ENCODE measurements at regions not wholly inside any gene's neighbourhood (a gene's known extent, or its start where the extent isn't known, plus 50 kb on each side); places are given as distances from the start of the nearest gene placed in this dataset.

DNA sequence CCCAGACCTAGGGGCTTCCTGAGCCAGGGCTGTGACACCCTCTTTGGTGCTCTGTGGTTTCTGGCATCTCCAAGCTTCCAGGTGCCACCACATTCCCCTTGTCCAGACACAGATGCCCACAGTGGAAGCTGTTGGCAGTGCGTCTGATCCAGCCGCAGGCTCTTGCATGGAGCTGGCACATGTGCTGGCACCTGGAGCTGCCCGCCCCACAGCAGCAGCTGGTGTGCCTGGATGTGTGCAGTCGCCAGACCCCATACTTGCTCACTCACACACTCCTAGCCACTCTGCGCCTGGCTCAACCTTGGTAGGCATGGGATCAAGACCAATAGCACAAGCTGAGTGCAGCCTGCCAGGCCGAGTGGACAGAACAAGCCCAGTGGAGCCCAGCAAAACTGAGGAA, 106.5 kb downstream of the LYZL1 start:
- TF ChIP-seq, protein P1, sequence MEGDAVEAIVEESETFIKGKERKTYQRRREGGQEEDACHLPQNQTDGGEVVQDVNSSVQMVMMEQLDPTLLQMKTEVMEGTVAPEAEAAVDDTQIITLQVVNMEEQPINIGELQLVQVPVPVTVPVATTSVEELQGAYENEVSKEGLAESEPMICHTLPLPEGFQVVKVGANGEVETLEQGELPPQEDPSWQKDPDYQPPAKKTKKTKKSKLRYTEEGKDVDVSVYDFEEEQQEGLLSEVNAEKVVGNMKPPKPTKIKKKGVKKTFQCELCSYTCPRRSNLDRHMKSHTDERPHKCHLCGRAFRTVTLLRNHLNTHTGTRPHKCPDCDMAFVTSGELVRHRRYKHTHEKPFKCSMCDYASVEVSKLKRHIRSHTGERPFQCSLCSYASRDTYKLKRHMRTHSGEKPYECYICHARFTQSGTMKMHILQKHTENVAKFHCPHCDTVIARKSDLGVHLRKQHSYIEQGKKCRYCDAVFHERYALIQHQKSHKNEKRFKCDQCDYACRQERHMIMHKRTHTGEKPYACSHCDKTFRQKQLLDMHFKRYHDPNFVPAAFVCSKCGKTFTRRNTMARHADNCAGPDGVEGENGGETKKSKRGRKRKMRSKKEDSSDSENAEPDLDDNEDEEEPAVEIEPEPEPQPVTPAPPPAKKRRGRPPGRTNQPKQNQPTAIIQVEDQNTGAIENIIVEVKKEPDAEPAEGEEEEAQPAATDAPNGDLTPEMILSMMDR (IDR thresholded peaks at IDR 0.05) = no peak
- H3K36me3 Mint-ChIP-seq (ENCODE audit: low read depth) = no peaks in the 10 kb centered on the region
- no peak overlapping the region for H3K4me3 Mint-ChIP-seq
- H3K4me1 Mint-ChIP-seq = peaks cover 10% of the 10 kb centered on the region
- peaks cover 9% of the 10 kb centered on the region for H3K9me3 Mint-ChIP-seq
- H3K27ac Mint-ChIP-seq = no peak overlapping the region
- DNase-seq = no peak
- no peaks in the 10 kb centered on the region for H3K27me3 Mint-ChIP-seq (ENCODE audit: low read depth, poor library complexity)

DNA sequence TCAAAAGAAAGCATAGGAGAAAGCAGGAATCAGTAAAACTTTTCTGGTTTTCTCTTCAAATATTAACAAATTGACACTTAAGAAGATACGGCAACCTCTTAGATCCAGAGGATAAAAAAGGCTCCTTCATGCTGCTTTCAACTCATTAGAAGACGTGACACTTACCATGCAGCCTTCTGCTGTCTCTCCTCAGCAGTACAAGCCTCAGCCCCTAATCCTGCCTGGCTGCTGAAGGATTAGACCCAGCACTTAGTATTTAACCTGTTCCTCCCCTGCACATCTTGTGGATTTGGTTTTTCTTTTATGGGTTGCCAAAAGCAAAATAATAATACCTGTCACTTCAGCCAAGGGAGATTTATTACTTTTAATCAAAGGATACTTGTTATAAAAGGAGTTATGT, 108.4 kb downstream of the LYZL1 start:
- TF ChIP-seq, protein P1 (IDR thresholded peaks at IDR 0.05) = no peak
- Mint-ChIP-seq H3K4me3 (no peak overlapping the region), H3K27ac (no peak overlapping the region), H3K4me1 (peaks cover 8% of the 10 kb centered on the region), H3K36me3 (ENCODE audit: low read depth) (peaks cover 9% of the 10 kb centered on the region), H3K9me3 (peaks cover 27% of the 10 kb centered on the region), H3K27me3 (ENCODE audit: low read depth, poor library complexity) (no peaks in the 10 kb centered on the region)
- DNase-seq = no peak

DNA sequence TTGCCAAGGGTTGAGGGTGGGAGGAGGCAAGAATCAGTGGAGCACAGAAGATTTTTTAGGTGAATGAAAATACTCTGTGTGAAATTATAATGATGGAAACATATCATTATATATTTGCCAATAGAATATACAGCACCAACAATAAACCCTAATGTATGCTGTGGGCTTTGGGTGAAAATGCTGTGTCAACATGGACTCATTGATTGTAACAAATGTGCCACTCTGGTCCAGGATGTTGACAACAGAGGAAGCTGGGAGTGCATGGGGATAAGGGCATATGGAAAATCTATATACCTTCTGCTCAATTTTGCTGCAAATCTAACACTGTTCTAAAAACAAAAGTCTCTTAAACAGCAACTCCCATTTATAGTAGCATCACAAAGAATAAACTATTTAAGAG, 114.3 kb downstream of the LYZL1 start:
- TF ChIP-seq, protein P1 (IDR thresholded peaks at IDR 0.05) = no peak
- peaks cover 61% of the 10 kb centered on the region for H3K9me3 Mint-ChIP-seq
- no peak for DNase-seq
- peaks cover 9% of the 10 kb centered on the region for H3K36me3 Mint-ChIP-seq (ENCODE audit: low read depth)
- no peak overlapping the region for H3K27ac Mint-ChIP-seq
- no peak overlapping the region for H3K4me3 Mint-ChIP-seq
- H3K27me3 Mint-ChIP-seq (ENCODE audit: low read depth, poor library complexity) = no peaks in the 10 kb centered on the region
- no peaks in the 10 kb centered on the region for H3K4me1 Mint-ChIP-seq

DNA sequence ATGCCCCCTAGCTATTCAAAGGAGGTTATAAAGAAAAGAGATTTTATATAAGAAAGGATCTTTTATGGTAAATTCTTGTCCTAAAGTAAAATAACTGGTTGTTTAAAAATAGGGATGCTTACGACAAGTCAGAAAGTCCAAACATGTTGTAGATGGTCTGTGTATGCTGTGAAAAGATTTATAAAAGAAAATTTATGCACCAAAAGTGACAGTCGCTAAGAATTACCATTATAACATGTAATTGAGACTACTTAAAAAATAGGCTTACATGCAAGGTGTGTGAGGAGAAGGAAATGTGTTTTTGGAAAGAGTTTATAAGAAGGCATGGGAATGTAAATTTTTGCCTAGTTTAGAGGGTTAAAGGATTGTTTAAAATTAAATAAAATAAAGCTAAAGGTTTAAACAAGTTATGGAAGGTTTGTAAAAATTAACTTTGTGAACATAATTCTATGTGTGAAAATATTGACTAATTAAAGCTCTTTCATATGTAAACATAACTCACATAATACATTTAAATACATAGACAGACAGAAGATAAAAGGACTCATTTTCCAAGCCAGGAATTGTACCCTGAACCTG, 118.5 kb downstream of the LYZL1 start:
- Mint-ChIP-seq H3K36me3 (ENCODE audit: low read depth) (peaks cover 4% of the 10 kb centered on the region), H3K27ac (no peak overlapping the region), H3K9me3 (peaks cover 52% of the 10 kb centered on the region), H3K27me3 (ENCODE audit: low read depth, poor library complexity) (no peaks in the 10 kb centered on the region), H3K4me3 (no peak overlapping the region), H3K4me1 (no peaks in the 10 kb centered on the region)
- TF ChIP-seq, protein P1 (IDR thresholded peaks at IDR 0.05) = no peak
- DNase-seq = no peak

Data from nephron progenitor cell (in vitro differentiated cells).